Bronchial epithelial cell (primary cell): ENCODE measurements at regions not wholly inside any gene's neighbourhood (a gene's known extent, or its start where the extent isn't known, plus 50 kb on each side); places are given as distances from the start of the nearest gene placed in this dataset.

Experiments used
- DNase-seq: peaks from one replicate; pipeline ENCODE4 v3.0.0-alpha.2; 2010; ENCODE audit warnings: low read depth
- FAIRE-seq: peaks from 2 replicates; lab custom pipeline; 2011; peaks lifted over from hg19 to GRCh38; lab: Jason Lieb, UNC
- H3K27me3 ChIP-seq: 2 replicates; pipeline ENCODE4 v1.5.1; 2011; ENCODE audit warnings: low read length; ENCODE audit not compliant: control insufficient read depth, insufficient read depth
- H3K36me3 ChIP-seq: 2 replicates; pipeline ENCODE4 v1.5.1; 2011; ENCODE audit warnings: low read length; ENCODE audit not compliant: control insufficient read depth, insufficient read depth
- H3K4me3 ChIP-seq: 2 replicates; pipeline ENCODE4 v1.5.1; 2011; ENCODE audit warnings: mild to moderate bottlenecking, low read depth, low read length, control low read depth
- TF ChIP-seq, protein P1 (sequence below): IDR thresholded peaks from 2 replicates; pipeline ENCODE4 v1.5.1; 2011; ENCODE audit warnings: mild to moderate bottlenecking, moderate library complexity, low read length, control low read depth, inconsistent platforms; ENCODE audit not compliant: insufficient read depth, severe bottlenecking

DNA sequence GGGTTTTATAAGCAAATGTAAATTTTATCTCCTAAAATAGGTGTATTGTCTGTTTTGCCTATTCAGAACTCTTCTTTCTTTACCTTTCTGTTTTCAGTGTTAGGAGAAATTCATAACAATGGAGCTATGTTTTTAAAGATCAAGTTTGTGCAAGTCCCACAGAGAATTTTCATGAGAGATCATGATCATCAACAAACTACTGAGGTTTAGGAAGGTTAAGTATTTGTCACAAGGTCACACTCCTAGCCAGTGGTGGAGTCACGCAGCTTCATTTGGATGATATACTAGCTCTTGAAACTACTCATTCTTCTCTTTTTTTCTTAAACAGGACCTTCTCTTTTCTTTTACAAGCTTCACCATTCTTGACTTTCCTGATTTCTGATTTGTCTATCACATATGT lies 892.6 kb upstream of the FRG1 start:
- no peak overlapping the region for H3K4me3 ChIP-seq
- DNase-seq (no peak), FAIRE-seq (no peak)
- TF ChIP-seq, protein P1, sequence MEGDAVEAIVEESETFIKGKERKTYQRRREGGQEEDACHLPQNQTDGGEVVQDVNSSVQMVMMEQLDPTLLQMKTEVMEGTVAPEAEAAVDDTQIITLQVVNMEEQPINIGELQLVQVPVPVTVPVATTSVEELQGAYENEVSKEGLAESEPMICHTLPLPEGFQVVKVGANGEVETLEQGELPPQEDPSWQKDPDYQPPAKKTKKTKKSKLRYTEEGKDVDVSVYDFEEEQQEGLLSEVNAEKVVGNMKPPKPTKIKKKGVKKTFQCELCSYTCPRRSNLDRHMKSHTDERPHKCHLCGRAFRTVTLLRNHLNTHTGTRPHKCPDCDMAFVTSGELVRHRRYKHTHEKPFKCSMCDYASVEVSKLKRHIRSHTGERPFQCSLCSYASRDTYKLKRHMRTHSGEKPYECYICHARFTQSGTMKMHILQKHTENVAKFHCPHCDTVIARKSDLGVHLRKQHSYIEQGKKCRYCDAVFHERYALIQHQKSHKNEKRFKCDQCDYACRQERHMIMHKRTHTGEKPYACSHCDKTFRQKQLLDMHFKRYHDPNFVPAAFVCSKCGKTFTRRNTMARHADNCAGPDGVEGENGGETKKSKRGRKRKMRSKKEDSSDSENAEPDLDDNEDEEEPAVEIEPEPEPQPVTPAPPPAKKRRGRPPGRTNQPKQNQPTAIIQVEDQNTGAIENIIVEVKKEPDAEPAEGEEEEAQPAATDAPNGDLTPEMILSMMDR: no peak
- H3K36me3 ChIP-seq: no peaks in the 10 kb centered on the region
- H3K27me3 ChIP-seq: no peaks in the 10 kb centered on the region

- Histone ChIP-seq H3K27me3 (no peaks in the 10 kb centered on the region), H3K36me3 (no peaks in the 10 kb centered on the region), H3K4me3 (no peak overlapping the region)
- TF ChIP-seq, protein P1: no peak
- FAIRE-seq (no peak), DNase-seq (no peak)
These were observed 891.0 kb upstream of the FRG1 start for GRCh38 chr4:189049682-189050081.

DNA sequence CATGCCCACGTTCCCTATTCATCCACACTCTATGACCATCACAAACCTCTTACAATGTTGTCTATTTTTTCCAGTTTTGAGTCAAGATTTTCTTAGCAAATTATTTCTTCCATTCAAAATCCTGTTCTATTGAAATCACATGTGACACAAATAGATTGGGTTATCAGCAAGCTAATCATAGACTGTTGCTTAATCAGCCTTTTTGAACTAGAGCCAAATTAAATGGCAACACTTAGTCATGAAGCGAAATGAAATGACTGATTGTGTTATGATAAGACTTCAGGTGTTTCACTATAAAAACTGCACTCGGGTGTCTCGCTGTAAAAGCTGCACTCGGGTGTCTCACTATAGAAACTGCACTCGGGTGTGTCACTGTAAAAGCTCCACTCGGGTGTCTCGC lies 890.0 kb upstream of the FRG1 start:
- no peak for FAIRE-seq
- DNase-seq: peak; percentile 83
- TF ChIP-seq, protein P1: no peak
- H3K36me3 ChIP-seq: no peaks in the 10 kb centered on the region
- H3K4me3 ChIP-seq: peak overlapping the region; percentile 11
- no peaks in the 10 kb centered on the region for H3K27me3 ChIP-seq

- Histone ChIP-seq H3K36me3 (no peaks in the 10 kb centered on the region), H3K4me3 (no peak overlapping the region), H3K27me3 (no peaks in the 10 kb centered on the region)
- TF ChIP-seq, protein P1: no peak
- no peak for DNase-seq
- no peak for FAIRE-seq
These were observed 887.1 kb upstream of the FRG1 start for GRCh38 chr4:189053621-189054020.

- no peaks in the 10 kb centered on the region for H3K27me3 ChIP-seq
- no peak for DNase-seq
- TF ChIP-seq, protein P1: no peak
- FAIRE-seq: no peak
- no peak overlapping the region for H3K4me3 ChIP-seq
- H3K36me3 ChIP-seq: no peaks in the 10 kb centered on the region
These were observed 880.6 kb upstream of the FRG1 start for GRCh38 chr4:189060104-189060503.

- Histone ChIP-seq H3K36me3 (no peaks in the 10 kb centered on the region), H3K27me3 (no peaks in the 10 kb centered on the region), H3K4me3 (no peak overlapping the region)
- TF ChIP-seq, protein P1: no peak
- peak; percentile 72 for FAIRE-seq
- no peak for DNase-seq
These were observed 878.4 kb upstream of the FRG1 start for GRCh38 chr4:189062047-189062820.
